Esophagus muscularis mucosa (tissue), 4 donors: ENCODE measurements at regions not wholly inside any gene's neighbourhood (a gene's known extent, or its start where the extent isn't known, plus 50 kb on each side); places are given as distances from the start of the nearest gene placed in this dataset.
A peak's percentile ranks its signal among the peaks of the same experiment; 100 is the strongest.
"Not testable (repeated sequence)": the region's sequence is repeated elsewhere in the genome, so short reads cannot be mapped to it uniquely, and the experiment has no call there.

Experiments
- DNase-seq: peaks from one replicate; pipeline ENCODE4 v3.0.0-alpha.2; 2017; ENCODE audit errors: extremely low spot score
- H3K27ac ChIP-seq, 4 donors: fragments of 200-600 bp; sonication (generic); replicated peaks in 1 of 4; 1 replicate in 3 of 4; 2 replicates in 1 of 4; pipeline ENCODE4 v1.5.1; 2016 to 2019; ENCODE audit warnings: mild to moderate bottlenecking in 1 of 4
- H3K27me3 ChIP-seq, 4 donors: fragments of 200-600 bp; sonication (generic); one replicate each; pipeline versions ENCODE4 v1.5.1 to v1.6.0; 2016 to 2019
- H3K36me3 ChIP-seq, 4 donors: fragments of 200-600 bp; sonication (generic); one replicate each; pipeline ENCODE4 v1.5.1; 2016 to 2019
- H3K4me1 ChIP-seq, 4 donors: fragments of 200-600 bp; sonication (generic); one replicate each; pipeline ENCODE4 v1.5.1; 2016 to 2019
- H3K4me3 ChIP-seq, 4 donors: fragments of 200-600 bp; sonication (generic); 1 replicate in 2 of 4; 2 replicates in 2 of 4; pipeline ENCODE4 v1.5.1; 2016 to 2019; ENCODE audit warnings: mild to moderate bottlenecking in 4 of 4, moderate library complexity in 1 of 4
- H3K9me3 ChIP-seq, 4 donors: fragments of 200-600 bp; sonication (generic); 1 replicate in 3 of 4; 2 replicates in 1 of 4; pipeline ENCODE4 v1.5.1; 2016 to 2019
- EP300 ChIP-seq: sonication (generic); formaldehyde crosslinking; IDR thresholded peaks from one replicate; pipeline ENCODE4 v1.6.1; 2017; ENCODE audit warnings: antibody characterized with exemption
- POLR2A ChIP-seq: fragments of 450-650 bp; IDR thresholded peaks from one replicate; pipeline ENCODE4 v1.6.1; 2017; ENCODE audit warnings: antibody characterized with exemption, moderate library complexity, mild to moderate bottlenecking, low read depth
- POLR2AphosphoS5 ChIP-seq, 2 donors: sonication (generic); formaldehyde crosslinking; IDR thresholded peaks; one replicate each; pipeline ENCODE4 v1.6.1; 2017; ENCODE audit warnings: antibody characterized with exemption in 2 of 2
- WGBS: methylation state at CpG from one replicate; pipeline ENCODE4 v1.1.5; 2018; 5-methylcytosine and 5-hydroxymethylcytosine counted together
- intact Hi-C: fragments of 100-400 bp; cut with DNase I; formaldehyde crosslinking; loops from one replicate; pipeline ENCODE4 v1.15.1; 2023
- TF ChIP-seq, protein P1 (sequence below), 3 experiments: fragments of 200-600 bp in 2 of 3; fragments of 450-650 bp in 1 of 3; sonication (generic) in 2 of 3; IDR thresholded peaks; one replicate each; pipeline ENCODE4 v1.5.1; 2017 to 2019; ENCODE audit warnings: antibody characterized with exemption in 3 of 3, mild to moderate bottlenecking in 2 of 3, moderate library complexity in 1 of 3

DNA sequence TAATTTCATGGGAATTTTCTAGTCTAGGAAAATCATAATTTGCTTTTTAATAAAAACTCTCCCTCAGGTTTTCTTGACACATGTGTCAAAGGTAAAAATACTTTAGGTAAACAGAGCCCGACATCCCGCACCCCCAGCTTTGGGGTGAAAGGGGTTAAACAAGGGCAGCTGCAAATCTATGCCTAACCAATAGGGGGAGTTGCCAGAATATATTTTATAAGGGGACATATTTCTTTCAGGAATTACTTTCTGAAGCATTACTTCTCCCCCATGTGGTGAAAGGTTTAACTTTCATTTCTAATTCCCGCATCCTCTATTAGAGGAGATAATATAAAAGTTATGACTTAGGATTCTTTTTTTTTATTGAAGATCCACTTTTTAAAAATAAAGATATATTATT, 53.9 kb upstream of the HEPH start:
- DNase-seq: no peak
- H3K4me1 ChIP-seq: no peaks in the 10 kb centered on the region
- H3K4me3 ChIP-seq: no peak overlapping the region
- intact Hi-C loops: no loop called here
- H3K27ac ChIP-seq: no peak overlapping the region
- H3K36me3 ChIP-seq: no peaks in the 10 kb centered on the region
- no peaks in the 10 kb centered on the region for H3K9me3 ChIP-seq
- WGBS: 58% methylated on average over 3 of the region's 3 CpGs
- H3K27me3 ChIP-seq: no peaks in the 10 kb centered on the region
- no peak for TF ChIP-seq POLR2AphosphoS5 (IDR thresholded peaks at IDR 0.05)
- TF ChIP-seq, protein P1, sequence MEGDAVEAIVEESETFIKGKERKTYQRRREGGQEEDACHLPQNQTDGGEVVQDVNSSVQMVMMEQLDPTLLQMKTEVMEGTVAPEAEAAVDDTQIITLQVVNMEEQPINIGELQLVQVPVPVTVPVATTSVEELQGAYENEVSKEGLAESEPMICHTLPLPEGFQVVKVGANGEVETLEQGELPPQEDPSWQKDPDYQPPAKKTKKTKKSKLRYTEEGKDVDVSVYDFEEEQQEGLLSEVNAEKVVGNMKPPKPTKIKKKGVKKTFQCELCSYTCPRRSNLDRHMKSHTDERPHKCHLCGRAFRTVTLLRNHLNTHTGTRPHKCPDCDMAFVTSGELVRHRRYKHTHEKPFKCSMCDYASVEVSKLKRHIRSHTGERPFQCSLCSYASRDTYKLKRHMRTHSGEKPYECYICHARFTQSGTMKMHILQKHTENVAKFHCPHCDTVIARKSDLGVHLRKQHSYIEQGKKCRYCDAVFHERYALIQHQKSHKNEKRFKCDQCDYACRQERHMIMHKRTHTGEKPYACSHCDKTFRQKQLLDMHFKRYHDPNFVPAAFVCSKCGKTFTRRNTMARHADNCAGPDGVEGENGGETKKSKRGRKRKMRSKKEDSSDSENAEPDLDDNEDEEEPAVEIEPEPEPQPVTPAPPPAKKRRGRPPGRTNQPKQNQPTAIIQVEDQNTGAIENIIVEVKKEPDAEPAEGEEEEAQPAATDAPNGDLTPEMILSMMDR (IDR thresholded peaks at IDR 0.05): peak; percentile 39 to 46 (median 43)

DNA sequence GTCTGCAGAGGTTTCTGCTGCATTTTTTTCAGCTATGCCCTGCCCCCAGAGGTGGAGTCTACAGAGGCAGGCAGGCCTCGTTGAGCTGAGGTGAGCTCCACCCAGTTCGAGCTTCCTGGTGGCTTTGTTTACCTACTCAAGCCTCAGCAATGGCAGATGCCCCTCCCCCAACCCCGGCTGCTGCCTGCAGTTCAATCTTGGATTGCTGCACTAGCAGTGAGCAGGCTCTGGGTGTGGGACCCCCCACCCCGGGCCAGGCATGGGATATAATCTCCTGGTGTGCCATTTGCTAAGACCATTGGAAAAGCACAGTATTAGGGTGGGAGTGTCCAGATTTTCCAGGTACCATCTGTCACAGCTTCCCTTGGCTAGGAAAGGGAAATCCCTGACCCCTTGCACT, 56.2 kb upstream of the HEPH start:
- H3K4me3 ChIP-seq, intact Hi-C loops, H3K27me3 ChIP-seq, H3K9me3 ChIP-seq, H3K4me1 ChIP-seq, H3K27ac ChIP-seq, H3K36me3 ChIP-seq, DNase-seq: not testable (repeated sequence)
- 83% methylated on average over 3 of the region's 4 CpGs for WGBS

DNA sequence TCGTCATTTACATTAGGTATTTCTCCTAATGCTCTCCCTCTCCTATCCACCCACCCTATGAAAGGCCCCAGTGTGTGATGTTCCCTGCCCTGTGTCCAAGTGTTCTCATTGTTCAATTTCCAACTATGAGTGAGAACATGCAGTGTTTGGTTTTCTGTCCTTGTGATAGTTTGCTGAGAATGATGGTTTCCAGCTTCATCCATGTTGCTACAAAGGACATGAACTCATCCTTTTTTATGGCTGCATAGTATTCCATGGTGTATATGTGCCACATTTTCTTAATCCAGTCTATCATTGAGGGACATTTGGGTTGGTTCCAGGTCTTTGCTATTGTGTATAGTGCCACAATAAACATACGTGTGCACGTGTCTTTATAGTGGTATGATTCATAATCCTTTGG, 61.6 kb upstream of the HEPH start:
- H3K4me1 ChIP-seq, H3K27ac ChIP-seq, intact Hi-C loops, H3K27me3 ChIP-seq, DNase-seq, H3K9me3 ChIP-seq, H3K4me3 ChIP-seq, H3K36me3 ChIP-seq: not testable (repeated sequence)
- WGBS: 66% methylated on average over 3 of the region's 3 CpGs

DNA sequence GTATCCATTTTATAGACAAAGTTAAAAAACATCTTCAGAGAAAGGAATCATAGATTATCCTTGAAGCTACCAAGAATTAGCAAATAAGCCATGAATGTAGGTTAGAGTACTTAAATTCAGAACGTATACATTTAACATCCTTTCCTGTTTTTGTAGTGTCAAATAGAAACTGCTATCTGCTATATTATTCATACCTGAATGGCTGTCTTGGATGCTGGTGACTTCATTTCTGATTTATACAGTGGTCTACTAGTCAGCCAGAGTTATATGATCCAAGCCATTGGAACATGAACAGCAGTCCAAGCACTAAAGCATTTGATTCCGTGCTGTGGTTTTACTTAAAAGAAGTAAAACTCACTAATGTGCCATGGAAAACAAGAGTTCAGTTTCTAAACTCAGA, 58.3 kb upstream of the VSIG4 start:
- WGBS: 85% methylated on average over 2 of the region's 2 CpGs
- Histone ChIP-seq H3K4me3 (no peak overlapping the region), H3K27ac (no peak overlapping the region), H3K36me3 (no peaks in the 10 kb centered on the region), H3K4me1 (no peaks in the 10 kb centered on the region), H3K9me3 (peaks cover 0 to 10% (median 0%) of the 10 kb centered on the region in 4 donors), H3K27me3 (no peaks in the 10 kb centered on the region)
- TF ChIP-seq POLR2AphosphoS5 (IDR thresholded peaks at IDR 0.05): no peak
- TF ChIP-seq, protein P1 (IDR thresholded peaks at IDR 0.05): no peak
- no peak for TF ChIP-seq EP300
- TF ChIP-seq POLR2A: no peak
- DNase-seq: no peak
- intact Hi-C loops: no loop called here

DNA sequence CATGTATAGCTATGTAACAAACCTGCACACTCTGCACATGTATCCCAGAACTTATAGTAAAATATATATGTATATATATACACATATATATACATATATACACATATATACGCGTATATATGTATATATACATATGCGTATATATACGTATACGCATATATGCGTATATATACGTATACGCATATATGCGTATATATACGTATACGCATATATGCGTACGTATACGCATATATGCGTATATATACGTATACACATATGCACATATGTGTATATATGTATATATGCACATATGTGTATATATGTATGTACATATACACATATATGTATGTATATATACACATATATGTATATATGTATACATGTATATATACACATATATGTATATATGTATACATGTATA, 57.1 kb upstream of the VSIG4 start:
- H3K27me3 ChIP-seq, intact Hi-C loops, H3K27ac ChIP-seq, H3K36me3 ChIP-seq, H3K9me3 ChIP-seq, DNase-seq, H3K4me1 ChIP-seq, H3K4me3 ChIP-seq: not testable (repeated sequence)
- WGBS: 84% methylated on average over 16 of the region's 16 CpGs

DNA sequence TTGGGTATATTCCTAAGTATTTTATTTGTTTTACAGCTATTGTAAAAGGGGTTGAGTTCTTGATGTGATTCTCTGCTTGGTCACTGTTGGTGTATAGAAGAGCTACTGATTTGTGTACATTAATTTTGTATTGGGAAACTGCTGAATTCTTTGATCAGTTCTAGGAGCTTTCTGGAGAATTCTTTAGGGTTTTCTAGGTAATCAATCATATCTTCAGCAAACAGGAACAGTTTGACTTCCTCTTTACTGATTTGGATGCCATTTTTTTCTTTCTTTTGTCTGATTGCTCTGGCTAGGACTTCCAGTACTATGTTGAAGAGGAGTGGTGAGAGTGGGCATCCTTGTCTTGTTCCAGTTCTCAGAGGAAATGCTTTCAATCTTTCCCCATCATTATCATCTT, 50.1 kb upstream of the VSIG4 start:
- intact Hi-C loops, H3K27me3 ChIP-seq, H3K36me3 ChIP-seq, H3K27ac ChIP-seq, H3K4me3 ChIP-seq, H3K9me3 ChIP-seq, DNase-seq, H3K4me1 ChIP-seq: not testable (repeated sequence)
